GM19397 (cell line): ENCODE measurements at regions not wholly inside any gene's neighbourhood (a gene's known extent, or its start where the extent isn't known, plus 50 kb on each side); places are given as distances from the start of the nearest gene placed in this dataset.

Source experiments
- ATAC-seq: cut with Tn5 transposase; IDR thresholded peaks from one replicate; pipeline ENCODE4 v1.9.1; 2021; ENCODE audit warnings: mild to moderate bottlenecking, moderate library complexity; ENCODE audit not compliant: unreplicated experiment

DNA sequence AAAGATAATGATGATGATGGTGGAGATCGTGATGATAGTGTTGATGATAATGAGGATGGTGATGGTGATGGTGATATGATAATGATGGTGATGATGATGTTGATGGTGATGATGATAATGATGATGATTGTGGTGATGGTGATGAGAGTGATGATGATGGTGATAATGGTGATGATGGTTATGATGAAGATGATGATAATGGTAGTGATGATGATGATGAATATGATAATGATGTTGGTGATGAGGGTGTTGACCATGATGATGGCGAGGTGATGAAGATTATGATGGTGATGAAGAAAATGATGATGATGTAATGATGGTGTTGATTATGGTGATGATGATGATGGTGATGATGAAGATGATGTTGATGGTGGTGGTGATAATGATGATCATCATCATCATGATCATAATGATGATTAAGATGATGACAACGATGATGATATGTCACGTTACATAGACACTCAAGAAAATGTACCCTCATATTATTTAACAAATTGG, 1106.4 kb downstream of the NLGN4X start:
- ATAC-seq = no peak

GRCh38 chrX:5117816-5118215, 1110.9 kb downstream of the NLGN4X start:
- ATAC-seq = no peak

DNA sequence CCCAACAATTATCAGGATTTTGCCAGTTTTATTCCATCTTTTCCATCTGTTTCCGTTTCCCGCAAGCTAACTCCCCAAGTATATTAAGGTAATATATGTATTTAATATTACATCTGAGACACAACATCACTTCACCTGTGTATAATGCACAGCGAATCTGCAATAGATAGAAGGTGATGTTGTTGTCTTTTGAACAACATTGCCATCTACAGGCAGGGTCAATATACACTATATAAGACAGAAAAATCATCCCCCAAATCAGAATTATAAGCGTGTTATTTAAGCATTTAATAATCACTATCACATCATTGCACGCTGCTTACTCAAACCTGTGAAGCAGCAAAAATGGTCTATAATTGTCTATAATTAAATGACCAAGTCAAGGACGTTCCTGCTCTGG, 1115.5 kb downstream of the NLGN4X start:
- ATAC-seq = no peak

- no peak for ATAC-seq
Measured at GRCh38 chrX:5100004-5100403, 1128.7 kb downstream of the NLGN4X start.

- no peak for ATAC-seq
Measured at GRCh38 chrX:5086388-5086787, 1142.3 kb downstream of the NLGN4X start.

DNA sequence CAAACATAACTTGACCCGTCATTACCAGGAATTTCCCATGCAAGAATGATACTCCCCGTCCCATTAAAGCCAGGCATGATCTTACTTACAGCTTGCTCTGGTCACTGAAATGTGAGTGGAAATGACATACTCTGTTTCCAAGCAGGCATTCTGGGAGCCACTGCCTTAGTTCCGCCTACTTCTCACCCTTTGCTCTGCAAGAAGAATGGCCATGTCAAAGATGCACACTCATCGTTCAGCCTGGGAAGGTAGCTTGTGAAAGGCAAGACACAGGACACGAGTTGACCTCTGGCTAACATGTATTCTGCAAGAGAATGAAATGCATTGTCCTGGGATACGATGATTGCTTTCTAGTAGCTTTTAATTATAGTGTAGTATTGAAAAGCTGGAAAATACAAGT, 1144.4 kb downstream of the NLGN4X start:
- no peak for ATAC-seq

- no peak for ATAC-seq
Measured at GRCh38 chrX:5082705-5083104, 1146.0 kb downstream of the NLGN4X start.

GRCh38 chrX:5080791-5081190, 1147.9 kb downstream of the NLGN4X start:
- ATAC-seq = no peak

- ATAC-seq = no peak
Measured at GRCh38 chrX:5068550-5068949, 1160.1 kb downstream of the NLGN4X start.

DNA sequence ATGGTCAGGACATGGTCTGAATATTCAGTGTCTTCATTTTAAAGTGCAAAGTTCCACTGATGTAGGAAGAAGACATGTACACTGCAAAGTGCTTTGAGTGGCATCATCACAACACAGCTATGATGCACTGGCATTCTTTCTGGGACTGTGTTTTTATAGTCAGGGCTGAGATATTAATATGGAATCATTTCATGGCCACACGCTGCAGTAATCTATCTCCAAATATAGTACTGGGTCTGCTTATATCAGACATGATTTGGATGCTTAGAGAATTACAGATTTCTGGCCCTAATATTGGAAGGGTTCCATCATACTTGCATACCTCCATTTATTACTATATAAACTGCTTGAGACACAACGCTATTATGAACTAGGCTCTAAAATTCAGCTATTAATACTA, 1170.9 kb downstream of the NLGN4X start:
- no peak for ATAC-seq

DNA sequence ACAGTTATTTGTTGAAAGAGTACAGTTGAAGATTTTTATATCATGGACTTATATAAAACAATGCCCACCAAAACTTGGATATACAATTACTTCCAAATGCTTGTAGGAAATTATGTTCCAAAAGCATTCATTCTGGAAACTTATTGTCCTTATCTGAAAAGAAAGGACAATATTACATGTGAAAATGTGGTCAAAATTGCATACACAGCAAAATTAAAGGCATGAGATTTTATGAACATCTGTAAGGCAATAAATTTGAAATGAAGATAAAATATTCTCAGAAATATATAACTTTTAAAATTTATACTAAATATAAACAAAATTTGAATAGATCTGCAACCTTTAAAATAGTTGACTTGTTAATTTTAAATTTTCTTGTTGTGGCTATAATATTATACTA, 1173.8 kb downstream of the NLGN4X start:
- ATAC-seq = no peak

DNA sequence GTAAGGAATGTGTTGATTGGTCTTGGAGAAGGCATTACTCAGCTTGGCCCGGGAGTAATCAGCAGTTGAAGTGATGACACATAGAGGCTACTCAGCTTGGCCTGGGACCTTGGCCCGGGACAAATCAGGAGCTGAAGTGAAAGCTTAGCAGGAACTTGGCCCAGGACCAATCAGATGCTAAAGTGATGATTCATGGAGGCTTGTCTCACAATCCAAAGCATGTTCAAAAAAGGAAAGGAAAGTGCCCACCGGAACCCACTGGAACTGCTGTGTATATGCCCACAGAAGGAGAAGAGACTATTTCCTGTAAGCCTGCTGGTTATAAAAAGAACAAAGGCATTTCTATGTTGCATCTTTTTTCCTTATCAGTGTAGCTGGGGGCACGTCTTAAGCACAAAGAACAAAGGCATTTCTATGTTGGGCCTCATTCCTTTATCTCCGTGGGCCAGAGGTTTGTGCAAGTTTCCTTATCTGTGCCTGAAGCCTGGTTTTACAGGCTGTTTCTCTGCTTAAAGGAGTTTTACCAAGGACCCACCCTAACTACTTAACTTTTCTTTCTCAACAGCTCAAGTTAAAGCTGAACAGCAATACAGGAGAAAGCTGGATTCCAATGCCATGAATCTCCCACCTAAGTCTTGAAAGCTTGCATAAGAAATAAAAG, 1176.7 kb downstream of the NLGN4X start:
- ATAC-seq = no peak

DNA sequence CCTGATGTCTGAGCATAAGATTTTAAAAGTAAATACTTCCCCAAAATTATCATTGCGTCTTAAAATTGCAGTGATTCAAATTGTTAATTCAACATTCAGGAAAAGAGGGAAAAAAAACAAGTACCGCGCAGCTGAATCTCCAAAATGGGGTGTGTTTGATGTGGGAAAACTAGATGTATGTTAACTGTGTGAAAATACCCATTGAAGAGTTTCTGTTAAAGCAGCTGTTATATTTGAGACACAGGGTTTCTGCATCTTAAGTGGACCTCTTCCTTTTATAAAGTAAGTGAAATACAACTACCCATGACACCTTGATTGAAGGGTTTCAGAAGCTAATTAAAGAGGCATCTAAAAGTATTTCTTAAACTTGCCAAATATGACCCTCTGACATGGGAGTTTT, 1186.1 kb downstream of the NLGN4X start:
- no peak for ATAC-seq

- no peak for ATAC-seq
Measured at GRCh38 chrX:5031792-5032191, 1196.9 kb downstream of the NLGN4X start.

DNA sequence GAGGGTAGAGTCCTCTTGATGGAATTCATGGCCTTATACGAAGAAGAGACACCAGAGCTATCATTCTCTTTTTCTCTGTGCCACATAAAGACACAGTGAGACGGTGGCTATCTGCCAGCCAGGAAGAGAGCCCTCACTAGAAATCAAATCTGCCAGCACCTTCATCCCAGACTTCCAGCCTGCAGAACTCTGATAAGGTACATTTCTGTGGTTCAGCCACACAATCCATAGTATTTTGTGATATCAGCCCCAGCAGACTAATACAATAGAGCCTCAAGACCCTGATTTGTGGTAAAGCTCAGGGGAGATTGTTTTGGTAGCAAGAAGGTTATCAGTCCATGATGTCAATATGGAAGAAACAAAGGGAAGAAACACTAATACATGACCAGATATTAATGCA, 1213.2 kb downstream of the NLGN4X start:
- ATAC-seq = no peak

GRCh38 chrX:4994855-4995254, 1233.8 kb downstream of the NLGN4X start:
- ATAC-seq = no peak

DNA sequence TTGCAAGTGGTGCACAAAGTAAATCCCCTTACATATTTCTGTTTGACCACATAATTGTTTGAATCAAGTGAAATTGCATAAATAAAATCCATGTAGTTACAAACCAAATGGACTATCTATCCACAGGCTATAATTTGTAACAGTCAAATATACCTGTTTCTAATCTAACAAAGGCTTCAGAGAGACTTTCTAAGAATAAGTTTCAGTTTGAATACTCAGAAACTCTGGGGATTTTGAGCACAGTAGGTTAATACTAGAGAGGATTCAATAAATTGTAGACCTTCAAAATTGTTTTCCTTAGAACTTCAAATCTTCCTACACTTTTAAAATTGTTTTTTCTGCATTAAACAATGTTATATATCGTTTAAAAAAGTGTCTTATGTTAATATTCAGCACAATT, 1250.1 kb downstream of the NLGN4X start:
- ATAC-seq = no peak

- ATAC-seq = no peak
Measured at GRCh38 chrX:4971646-4972045, 1257.0 kb downstream of the NLGN4X start.

GRCh38 chrX:4964112-4964511, 1250.7 kb upstream of the PRKX start:
- ATAC-seq = no peak

GRCh38 chrX:4963432-4963831, 1250.0 kb upstream of the PRKX start:
- no peak for ATAC-seq

GRCh38 chrX:4944767-4945166, 1231.3 kb upstream of the PRKX start:
- ATAC-seq = no peak

GRCh38 chrX:4936315-4936714, 1222.9 kb upstream of the PRKX start:
- ATAC-seq = no peak

DNA sequence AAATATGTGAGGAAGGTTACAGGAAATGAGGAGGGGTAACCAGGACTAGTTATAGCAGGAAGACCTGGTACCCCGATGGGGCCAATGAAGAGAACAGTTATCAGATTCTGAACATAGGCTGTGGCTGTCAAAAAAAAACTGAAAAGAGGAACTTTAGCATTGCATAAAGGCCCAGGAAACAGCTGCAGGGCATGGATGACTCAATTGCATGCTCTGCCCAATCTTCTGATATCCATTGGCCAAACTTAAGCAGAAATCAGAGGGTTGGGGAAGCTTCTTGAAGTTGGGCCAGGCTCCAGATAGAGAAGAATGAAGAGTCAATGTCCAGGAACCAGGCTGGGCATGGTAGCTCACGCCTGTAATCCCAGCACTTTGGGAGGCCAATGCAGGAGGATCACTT, 1222.4 kb upstream of the PRKX start:
- ATAC-seq = no peak
